ENCODE measurements at regions not wholly inside any gene's neighbourhood (a gene's known extent, or its start where the extent isn't known, plus 50 kb on each side); places are given as distances from the start of the nearest gene placed in this dataset.

DNA sequence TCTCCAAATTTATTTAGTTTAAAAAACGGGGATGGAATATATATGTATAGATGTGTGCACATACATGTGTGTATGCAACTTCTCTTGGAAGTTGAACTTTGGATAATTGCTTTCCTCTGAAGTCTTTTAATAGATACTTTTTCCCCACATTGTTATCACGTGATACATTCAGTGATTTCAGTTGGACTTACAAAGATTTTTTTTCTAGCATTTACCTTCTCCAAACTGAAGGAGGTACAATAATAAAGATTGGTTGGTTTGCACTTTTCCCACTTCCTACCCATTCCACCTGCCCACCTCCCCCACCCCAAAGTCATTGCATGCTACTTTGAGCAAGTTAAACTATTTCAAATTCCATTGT, 206.1 kb upstream of the FSHR start:
- no peak overlapping the region for H3K23ac ChIP-seq (ENCODE audit: low read length)
- no peaks in the 10 kb centered on the region for H3K36me3 ChIP-seq (ENCODE audit: control insufficient read depth in 1 of 2, insufficient read depth in 2 of 2, low read length in 2 of 2)
- H3K9ac ChIP-seq (ENCODE audit: low read length), result no peak overlapping the region
- WGBS (ENCODE audit: extremely low coverage, insufficient coverage, insufficient read length), result no CpG with 5 or more reads among the region's 2 CpGs
- no peak overlapping the region for H2BK120ac ChIP-seq (ENCODE audit: insufficient read depth, low read length, poor library complexity)
- H2AK5ac ChIP-seq (ENCODE audit: low read length), result no peak overlapping the region
- H3K18ac ChIP-seq (ENCODE audit: low read length), result no peak overlapping the region
- H3K27me3 ChIP-seq (ENCODE audit: insufficient read depth, low read length), result no peaks in the 10 kb centered on the region
- no peak overlapping the region for H3K4me3 ChIP-seq (ENCODE audit: low read depth, low read length)
- H3K79me2 ChIP-seq (ENCODE audit: control insufficient read depth, insufficient read depth, low read length, poor library complexity), result no peaks in the 10 kb centered on the region
- H2AFZ ChIP-seq (ENCODE audit: insufficient read depth, low read length, poor library complexity), result no peak overlapping the region
- no peak overlapping the region for H4K12ac ChIP-seq (ENCODE audit: low read depth, low read length)
- no peak overlapping the region for H3K4ac ChIP-seq (ENCODE audit: low read depth, low read length)
- no peak overlapping the region for H4K8ac ChIP-seq (ENCODE audit: low read depth, low read length)
- no peak overlapping the region for H4K91ac ChIP-seq (ENCODE audit: low read depth, low read length)
- H3K79me1 ChIP-seq (ENCODE audit: low read length), result no peaks in the 10 kb centered on the region
- H3K14ac ChIP-seq (ENCODE audit: low read length), result no peak overlapping the region
- no peaks in the 10 kb centered on the region for H3K9me3 ChIP-seq (ENCODE audit: insufficient read depth, low read depth, low read length)
- DNase-seq, result no peak
- no peak overlapping the region for H2BK12ac ChIP-seq (ENCODE audit: low read length)
- no peaks in the 10 kb centered on the region for H3K4me1 ChIP-seq (ENCODE audit: control insufficient read depth in 1 of 2, insufficient read depth in 2 of 2, low read length in 2 of 2)
- H3K27ac ChIP-seq (ENCODE audit: low read depth, low read length), result no peak overlapping the region
- H2BK5ac ChIP-seq (ENCODE audit: low read depth, low read length, poor library complexity), result no peak overlapping the region
- H3K4me2 ChIP-seq (ENCODE audit: low read length), result no peak overlapping the region

DNA sequence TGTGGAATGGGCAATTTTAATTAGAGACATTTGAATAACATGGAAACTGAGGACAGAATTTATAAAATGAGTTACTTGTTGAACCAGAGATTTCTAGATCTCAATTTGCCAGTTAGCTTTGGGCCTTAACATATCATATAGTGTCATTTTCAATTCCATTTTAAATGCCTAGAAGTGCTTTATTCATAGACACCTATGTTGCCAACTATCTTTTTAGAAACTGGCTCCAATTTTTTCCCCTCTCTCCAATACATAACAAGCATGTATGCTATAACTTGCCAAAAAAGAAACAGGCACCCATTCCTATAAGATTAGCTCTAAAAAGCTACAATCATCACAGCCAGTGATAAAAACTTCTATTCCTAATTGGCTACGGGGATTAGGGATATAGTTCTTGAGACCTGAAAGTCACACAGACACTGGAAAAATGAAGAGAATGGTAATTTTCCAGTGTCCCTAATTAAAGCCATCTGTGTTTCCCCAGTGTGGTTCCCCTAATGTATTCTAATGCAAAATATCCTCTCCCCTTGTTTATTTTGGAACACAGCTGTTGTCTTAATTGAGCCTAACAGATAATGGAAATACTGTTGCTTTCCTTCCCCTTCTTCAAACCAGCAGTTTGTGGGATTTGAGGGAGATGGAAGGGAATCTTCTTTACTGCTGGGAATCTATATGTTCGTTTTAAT, 205.5 kb upstream of the FSHR start:
- no peaks in the 10 kb centered on the region for H3K79me1 ChIP-seq (ENCODE audit: low read length)
- no peak overlapping the region for H3K9ac ChIP-seq (ENCODE audit: low read length)
- H4K91ac ChIP-seq (ENCODE audit: low read depth, low read length), result no peak overlapping the region
- no CpG with 5 or more reads among the region's 2 CpGs for WGBS (ENCODE audit: extremely low coverage, insufficient coverage, insufficient read length)
- no peak overlapping the region for H2BK12ac ChIP-seq (ENCODE audit: low read length)
- H2BK5ac ChIP-seq (ENCODE audit: low read depth, low read length, poor library complexity), result no peak overlapping the region
- H3K79me2 ChIP-seq (ENCODE audit: control insufficient read depth, insufficient read depth, low read length, poor library complexity), result no peaks in the 10 kb centered on the region
- no peak for DNase-seq
- H4K12ac ChIP-seq (ENCODE audit: low read depth, low read length), result no peak overlapping the region
- no peak overlapping the region for H3K14ac ChIP-seq (ENCODE audit: low read length)
- no peaks in the 10 kb centered on the region for H3K36me3 ChIP-seq (ENCODE audit: control insufficient read depth in 1 of 2, insufficient read depth in 2 of 2, low read length in 2 of 2)
- no peak overlapping the region for H3K18ac ChIP-seq (ENCODE audit: low read length)
- no peak overlapping the region for H3K23ac ChIP-seq (ENCODE audit: low read length)
- H3K4me3 ChIP-seq (ENCODE audit: low read depth, low read length), result no peak overlapping the region
- no peaks in the 10 kb centered on the region for H3K9me3 ChIP-seq (ENCODE audit: insufficient read depth, low read depth, low read length)
- no peak overlapping the region for H3K4ac ChIP-seq (ENCODE audit: low read depth, low read length)
- no peak overlapping the region for H2BK120ac ChIP-seq (ENCODE audit: insufficient read depth, low read length, poor library complexity)
- no peaks in the 10 kb centered on the region for H3K27me3 ChIP-seq (ENCODE audit: insufficient read depth, low read length)
- H3K4me2 ChIP-seq (ENCODE audit: low read length), result no peak overlapping the region
- H3K4me1 ChIP-seq (ENCODE audit: control insufficient read depth in 1 of 2, insufficient read depth in 2 of 2, low read length in 2 of 2), result no peaks in the 10 kb centered on the region
- H2AFZ ChIP-seq (ENCODE audit: insufficient read depth, low read length, poor library complexity), result no peak overlapping the region
- H4K8ac ChIP-seq (ENCODE audit: low read depth, low read length), result no peak overlapping the region
- no peak overlapping the region for H2AK5ac ChIP-seq (ENCODE audit: low read length)
- no peak overlapping the region for H3K27ac ChIP-seq (ENCODE audit: low read depth, low read length)

DNA sequence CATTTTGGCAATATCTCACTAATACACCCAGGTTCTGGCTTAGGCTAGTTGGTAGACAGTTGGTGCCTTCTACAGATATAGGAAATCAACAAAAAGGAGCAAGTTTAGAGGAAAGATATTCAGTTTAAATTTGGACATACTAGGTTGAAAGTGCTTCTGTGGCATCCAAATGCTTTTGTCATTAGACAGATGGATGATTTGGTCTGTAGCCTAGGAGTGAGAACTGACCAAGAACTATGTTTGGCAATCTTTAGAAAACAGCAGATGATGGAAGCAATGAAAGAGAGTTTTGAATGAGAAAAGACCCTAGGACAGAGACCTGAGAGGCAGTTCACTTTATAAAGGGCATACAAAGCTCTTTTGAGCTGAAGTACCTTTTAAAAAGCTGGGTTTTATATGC, 201.3 kb upstream of the FSHR start:
- H3K14ac ChIP-seq (ENCODE audit: low read length), result no peak overlapping the region
- no peak overlapping the region for H4K8ac ChIP-seq (ENCODE audit: low read depth, low read length)
- no peaks in the 10 kb centered on the region for H3K79me2 ChIP-seq (ENCODE audit: control insufficient read depth, insufficient read depth, low read length, poor library complexity)
- no peak overlapping the region for H3K4me2 ChIP-seq (ENCODE audit: low read length)
- no peak overlapping the region for H2AFZ ChIP-seq (ENCODE audit: insufficient read depth, low read length, poor library complexity)
- no peak overlapping the region for H3K18ac ChIP-seq (ENCODE audit: low read length)
- no peak overlapping the region for H3K23ac ChIP-seq (ENCODE audit: low read length)
- H3K27me3 ChIP-seq (ENCODE audit: insufficient read depth, low read length), result no peaks in the 10 kb centered on the region
- H4K91ac ChIP-seq (ENCODE audit: low read depth, low read length), result no peak overlapping the region
- no peak overlapping the region for H2BK120ac ChIP-seq (ENCODE audit: insufficient read depth, low read length, poor library complexity)
- no peaks in the 10 kb centered on the region for H3K9me3 ChIP-seq (ENCODE audit: insufficient read depth, low read depth, low read length)
- no peaks in the 10 kb centered on the region for H3K79me1 ChIP-seq (ENCODE audit: low read length)
- H3K4ac ChIP-seq (ENCODE audit: low read depth, low read length), result no peak overlapping the region
- no peak overlapping the region for H2BK5ac ChIP-seq (ENCODE audit: low read depth, low read length, poor library complexity)
- no peak overlapping the region for H3K27ac ChIP-seq (ENCODE audit: low read depth, low read length)
- H3K36me3 ChIP-seq (ENCODE audit: control insufficient read depth in 1 of 2, insufficient read depth in 2 of 2, low read length in 2 of 2), result no peaks in the 10 kb centered on the region
- H3K9ac ChIP-seq (ENCODE audit: low read length), result no peak overlapping the region
- no peak overlapping the region for H4K12ac ChIP-seq (ENCODE audit: low read depth, low read length)
- no peak overlapping the region for H2AK5ac ChIP-seq (ENCODE audit: low read length)
- no peak overlapping the region for H2BK12ac ChIP-seq (ENCODE audit: low read length)
- no peak for DNase-seq
- no peak overlapping the region for H3K4me3 ChIP-seq (ENCODE audit: low read depth, low read length)
- no peaks in the 10 kb centered on the region for H3K4me1 ChIP-seq (ENCODE audit: control insufficient read depth in 1 of 2, insufficient read depth in 2 of 2, low read length in 2 of 2)

DNA sequence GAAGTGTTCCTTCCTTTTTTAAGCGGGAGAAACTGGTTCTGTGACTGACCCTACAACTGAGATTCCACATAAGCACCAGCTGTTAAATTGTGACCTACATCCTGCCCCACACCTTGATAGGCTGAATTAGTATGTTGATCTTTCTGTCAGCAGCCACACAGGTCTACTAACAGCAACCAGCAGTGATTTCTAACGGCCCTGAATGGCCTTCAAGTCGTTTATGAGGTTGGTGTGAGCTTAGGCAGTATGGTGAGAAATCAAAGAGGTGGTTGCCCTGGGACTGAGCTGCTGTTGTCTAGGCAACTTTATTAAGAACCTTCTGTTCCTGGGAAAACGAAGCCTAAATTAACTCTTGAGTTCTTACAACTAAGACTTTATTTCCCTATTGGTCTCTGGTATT, 197.2 kb upstream of the FSHR start:
- Histone ChIP-seq H2AFZ (ENCODE audit: insufficient read depth, low read length, poor library complexity) (no peak overlapping the region), H3K27ac (ENCODE audit: low read depth, low read length) (no peak overlapping the region), H4K91ac (ENCODE audit: low read depth, low read length) (no peak overlapping the region), H3K4me3 (ENCODE audit: low read depth, low read length) (no peak overlapping the region), H4K12ac (ENCODE audit: low read depth, low read length) (no peak overlapping the region), H3K9me3 (ENCODE audit: insufficient read depth, low read depth, low read length) (no peaks in the 10 kb centered on the region), H3K36me3 (ENCODE audit: control insufficient read depth in 1 of 2, insufficient read depth in 2 of 2, low read length in 2 of 2) (no peaks in the 10 kb centered on the region), H3K9ac (ENCODE audit: low read length) (no peak overlapping the region), H2BK120ac (ENCODE audit: insufficient read depth, low read length, poor library complexity) (no peak overlapping the region), H3K14ac (ENCODE audit: low read length) (no peak overlapping the region), H2AK5ac (ENCODE audit: low read length) (no peak overlapping the region), H3K4me1 (ENCODE audit: control insufficient read depth in 1 of 2, insufficient read depth in 2 of 2, low read length in 2 of 2) (no peaks in the 10 kb centered on the region), H2BK12ac (ENCODE audit: low read length) (no peak overlapping the region), H3K4ac (ENCODE audit: low read depth, low read length) (no peak overlapping the region), H3K4me2 (ENCODE audit: low read length) (no peak overlapping the region), H2BK5ac (ENCODE audit: low read depth, low read length, poor library complexity) (no peak overlapping the region), H3K18ac (ENCODE audit: low read length) (no peak overlapping the region), H3K79me2 (ENCODE audit: control insufficient read depth, insufficient read depth, low read length, poor library complexity) (no peaks in the 10 kb centered on the region), H3K27me3 (ENCODE audit: insufficient read depth, low read length) (no peaks in the 10 kb centered on the region), H4K8ac (ENCODE audit: low read depth, low read length) (no peak overlapping the region), H3K23ac (ENCODE audit: low read length) (no peak overlapping the region), H3K79me1 (ENCODE audit: low read length) (no peaks in the 10 kb centered on the region)
- DNase-seq, result no peak
- no CpG with 5 or more reads among the region's 4 CpGs for WGBS (ENCODE audit: extremely low coverage, insufficient coverage, insufficient read length)

Measured in trophoblast cell (in vitro differentiated cells and primary cell).